Inflammatory macrophage (primary cell): ENCODE measurements at regions not wholly inside any gene's neighbourhood (a gene's known extent, or its start where the extent isn't known, plus 50 kb on each side); places are given as distances from the start of the nearest gene placed in this dataset.
"Not testable (repeated sequence)": the region's sequence is repeated elsewhere in the genome, so short reads cannot be mapped to it uniquely, and the experiment has no call there.

Experiments used
- DNase-seq, 2 donors: peaks; one replicate each; pipeline ENCODE4 v3.0.0-alpha.2; 2020 to 2022

- no peak for DNase-seq
These were observed 245.3 kb downstream of the PARN start for GRCh38 chr16:14384745-14385144.

DNA sequence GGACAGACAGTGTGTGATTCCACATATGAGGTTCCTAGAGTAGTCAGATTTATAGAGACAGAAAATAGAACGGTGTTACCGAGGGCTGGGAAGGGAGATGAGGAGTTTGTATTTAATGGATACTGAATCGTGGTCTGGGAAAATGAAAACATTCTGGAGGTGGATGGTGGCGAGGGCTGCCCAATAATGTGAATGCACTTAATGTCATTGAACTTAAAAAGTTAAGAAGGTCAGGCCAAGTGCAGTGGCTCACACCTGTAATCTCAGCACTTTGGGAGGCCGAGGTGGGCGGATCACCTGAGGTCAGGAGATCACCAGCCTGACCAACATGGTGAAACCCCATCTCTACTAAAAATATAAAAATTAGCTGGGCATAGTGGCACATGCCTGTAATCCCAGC, 246.2 kb downstream of the PARN start:
- DNase-seq: not testable (repeated sequence)

GRCh38 chr16:14378689-14379467, 251.2 kb downstream of the PARN start:
- no peak for DNase-seq

GRCh38 chr16:14378131-14378551, 251.9 kb downstream of the PARN start:
- no peak for DNase-seq

GRCh38 chr16:14377326-14377725, 252.7 kb downstream of the PARN start:
- no peak for DNase-seq

DNA sequence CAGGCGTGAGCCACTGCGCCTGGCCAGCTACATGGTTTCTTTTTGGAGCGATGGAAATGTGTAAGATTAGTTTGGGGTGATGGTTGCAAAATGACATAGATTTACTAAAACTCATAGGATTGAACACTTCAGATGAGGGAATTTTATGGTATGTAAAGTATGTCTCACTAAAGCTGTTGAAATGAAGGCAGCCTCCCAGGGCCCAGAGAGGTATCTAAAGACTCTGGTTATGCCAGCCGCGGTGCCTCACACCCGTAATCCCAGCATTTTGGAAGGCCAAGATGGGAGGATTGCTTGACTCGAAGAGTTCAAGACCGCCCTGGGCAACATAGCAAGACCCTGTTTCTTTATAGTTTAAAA, 254.9 kb downstream of the PARN start:
- no peak for DNase-seq

DNA sequence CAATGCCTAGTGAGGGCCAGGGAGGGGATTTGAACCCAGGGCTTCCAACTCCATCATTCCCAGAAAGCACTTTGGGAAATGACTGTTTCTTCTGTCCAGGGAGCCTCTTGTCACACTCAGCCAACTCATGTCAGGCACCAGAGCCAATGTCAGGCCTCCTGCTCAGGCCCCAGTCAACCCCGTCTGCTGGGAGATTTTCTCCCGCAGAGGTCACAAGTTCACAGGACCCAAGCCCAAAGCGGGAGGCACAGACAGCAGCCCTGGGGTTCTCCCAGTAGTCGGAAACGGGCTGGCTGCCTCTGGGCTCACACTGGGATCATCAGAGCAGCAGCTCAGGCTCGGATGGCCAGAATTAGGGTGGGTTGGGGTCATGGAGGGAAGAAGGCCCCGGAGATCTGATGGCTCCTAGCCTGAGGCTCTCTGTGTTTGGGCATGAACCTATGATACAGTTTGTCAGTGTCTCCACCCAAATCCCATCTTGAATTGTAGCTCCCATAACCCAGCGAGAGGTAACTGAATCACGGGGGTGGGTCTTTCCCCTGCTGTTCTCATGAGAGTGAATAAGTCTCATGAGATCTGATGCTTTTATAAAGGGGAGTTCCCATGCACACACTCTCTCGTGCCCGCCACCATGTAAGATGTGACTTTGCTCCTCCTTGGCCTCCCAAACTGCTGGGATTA, 255.5 kb downstream of the PARN start:
- no peak for DNase-seq

- DNase-seq: no peak
These were observed 256.2 kb downstream of the PARN start for GRCh38 chr16:14373896-14374295.

- DNase-seq: no peak
These were observed 256.7 kb downstream of the PARN start for GRCh38 chr16:14373406-14373805.

DNA sequence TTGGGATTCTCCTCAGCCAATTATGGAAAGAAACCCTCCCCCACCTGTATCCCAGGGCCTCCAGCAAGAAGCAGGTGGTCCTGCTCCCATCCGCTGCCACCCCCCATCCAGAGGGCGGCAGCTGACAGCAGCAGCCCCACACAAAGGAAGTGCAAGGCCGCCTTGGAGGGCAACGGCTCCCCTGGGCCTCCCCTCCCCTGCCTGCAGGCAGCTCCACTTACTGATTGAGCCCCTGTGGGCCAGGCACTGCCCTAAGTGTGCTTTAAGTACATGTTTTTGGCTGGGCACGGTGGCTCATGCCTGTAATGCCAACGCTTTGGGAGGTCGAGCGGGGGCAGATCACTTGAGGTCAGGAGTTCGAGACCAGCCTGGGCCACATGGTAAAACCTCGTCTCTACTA, 257.6 kb downstream of the PARN start:
- DNase-seq: no peak

GRCh38 chr16:14371778-14372431, 258.2 kb downstream of the PARN start:
- no peak for DNase-seq

DNA sequence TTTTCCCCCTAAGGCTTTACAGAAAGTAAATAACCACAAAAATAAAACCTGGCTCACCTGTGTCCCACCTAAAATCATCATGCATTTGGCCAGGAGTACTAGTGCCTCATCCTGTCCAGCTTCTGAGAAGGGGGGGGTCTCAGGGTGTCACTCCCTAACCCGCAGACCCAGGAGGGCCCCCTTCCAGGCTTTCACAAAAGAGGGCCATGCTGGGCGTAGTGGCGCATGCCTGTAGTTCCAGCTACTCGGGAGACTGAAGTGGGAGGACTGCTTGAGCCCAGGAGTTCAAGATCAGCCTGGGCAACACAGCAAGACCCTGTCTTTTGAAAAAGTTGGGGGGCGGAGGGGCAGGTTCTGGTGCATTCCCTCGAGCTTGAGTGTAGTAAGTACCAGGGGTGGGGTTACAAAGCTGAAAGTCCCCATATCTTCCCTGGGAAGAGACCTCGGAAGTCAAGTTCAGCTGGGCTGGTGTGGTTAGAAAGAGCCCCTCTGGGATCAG, 259.3 kb downstream of the PARN start:
- DNase-seq: no peak

DNA sequence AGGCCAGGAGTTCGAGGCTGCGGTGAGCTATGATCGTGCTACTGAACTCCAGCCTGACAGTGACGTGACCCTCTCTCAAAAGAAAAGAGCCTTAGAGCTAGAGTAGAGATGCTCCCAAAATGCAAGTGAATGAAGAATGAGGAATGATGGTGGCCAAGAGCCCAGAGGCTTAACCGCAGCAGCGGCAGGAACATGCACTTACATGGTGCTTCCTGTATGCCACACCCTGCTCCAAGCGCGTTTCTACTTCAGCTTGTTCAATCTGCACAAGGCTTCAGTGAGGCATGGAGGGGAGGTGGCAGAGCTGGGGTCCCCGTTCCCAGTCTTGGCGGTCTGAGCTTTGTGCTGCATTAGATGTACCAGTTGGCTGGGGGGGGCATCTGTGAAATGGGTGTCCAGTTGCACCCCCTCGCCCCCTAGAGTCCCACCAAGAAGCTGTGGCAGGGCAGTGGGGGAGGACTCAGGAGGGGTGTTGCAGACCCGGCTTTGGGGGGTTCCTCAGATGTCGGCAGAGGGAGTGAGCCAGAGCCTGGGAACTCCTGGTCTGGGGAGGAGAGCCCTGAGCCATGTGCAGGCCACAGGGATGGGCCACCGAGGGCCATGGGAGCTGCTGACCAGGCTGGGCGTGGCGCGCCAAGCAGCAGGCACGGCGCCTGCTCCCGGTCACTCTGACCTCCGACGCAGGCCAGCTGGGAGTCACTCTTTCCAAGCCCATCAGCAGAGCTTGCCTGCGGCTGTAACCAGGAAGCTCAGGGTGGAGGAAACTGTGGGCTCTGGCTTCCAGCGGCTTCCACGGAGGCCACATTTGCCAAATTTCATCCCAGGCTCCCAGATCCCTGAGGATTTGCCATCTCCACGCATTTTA, 260.1 kb downstream of the PARN start:
- no peak for DNase-seq

DNA sequence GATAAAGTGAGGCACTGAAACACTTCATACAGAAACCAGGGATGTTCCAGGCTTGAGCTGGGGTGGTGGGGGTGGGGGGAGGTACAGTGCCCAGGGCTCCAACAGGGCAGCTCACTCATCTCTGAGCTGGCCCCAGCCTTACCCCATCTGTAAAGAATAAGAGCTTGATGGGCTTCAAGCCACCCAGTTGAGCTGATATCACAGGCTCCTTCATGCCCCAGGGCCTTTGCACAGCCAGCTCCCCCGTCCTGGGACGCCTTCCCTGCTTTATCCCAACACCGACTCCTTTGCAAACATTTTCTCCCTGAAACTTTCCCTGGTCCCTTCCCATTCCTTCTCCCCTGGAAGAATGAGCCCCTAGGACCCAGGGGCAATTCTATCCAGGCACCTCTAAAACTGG, 261.7 kb downstream of the PARN start:
- DNase-seq: no peak

DNA sequence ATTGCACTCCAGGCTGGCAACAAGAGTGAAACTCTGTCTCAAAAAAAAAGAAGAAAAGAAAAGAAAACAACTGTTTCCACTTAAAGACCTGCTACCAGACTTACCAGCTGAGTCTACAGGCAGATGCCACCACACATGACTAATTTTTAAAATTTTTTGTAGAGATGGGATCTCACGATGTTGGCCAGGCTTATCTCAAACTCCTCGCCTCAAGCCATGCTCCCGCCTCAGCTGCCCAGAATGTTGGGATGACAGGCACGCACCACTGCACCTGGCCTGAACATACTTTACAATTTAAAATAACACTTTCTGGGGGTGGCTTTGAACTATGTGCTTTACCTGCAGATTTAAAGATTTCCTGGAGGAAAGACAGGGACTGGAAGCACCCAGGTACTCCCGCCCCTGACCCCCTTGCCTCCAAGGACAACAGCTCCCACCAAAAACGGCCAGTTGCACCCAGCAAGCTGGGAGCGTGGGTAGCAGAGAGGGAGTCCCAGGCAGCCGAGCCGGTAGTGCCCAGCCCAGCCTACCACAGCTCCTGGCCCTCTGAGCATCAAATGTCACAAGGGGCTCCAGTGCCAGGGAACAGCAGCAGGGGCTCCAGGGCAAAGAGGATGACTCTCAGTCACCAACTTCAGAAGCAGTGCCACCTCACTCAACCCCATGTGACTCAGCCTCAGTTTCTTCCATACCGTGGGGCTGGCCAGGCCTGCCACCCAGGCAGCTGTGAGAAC, 262.9 kb downstream of the PARN start:
- DNase-seq: no peak

DNA sequence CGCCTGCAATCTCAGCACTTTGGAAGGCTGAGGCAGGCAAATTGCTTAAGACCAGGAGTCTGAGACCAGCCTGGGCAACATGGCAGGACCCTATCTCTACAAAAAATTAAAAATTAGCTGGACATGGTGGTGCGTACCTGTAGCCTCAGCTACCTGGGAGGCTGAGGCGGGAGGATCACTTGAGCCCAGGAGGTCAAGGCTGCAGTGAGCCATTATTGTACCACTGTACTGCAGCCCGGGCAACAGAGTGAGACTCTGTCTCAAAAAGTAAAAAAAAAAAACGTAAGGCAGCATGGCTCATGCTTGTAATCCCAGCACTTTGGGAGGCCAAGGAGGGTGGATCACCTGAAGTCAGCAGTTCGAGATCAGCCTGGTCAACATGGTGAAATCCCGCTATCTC, 263.6 kb downstream of the PARN start:
- no peak for DNase-seq

- no peak for DNase-seq
These were observed 264.7 kb downstream of the PARN start for GRCh38 chr16:14365200-14365851.

- no peak for DNase-seq
These were observed 265.5 kb downstream of the PARN start for GRCh38 chr16:14364386-14365199.

GRCh38 chr16:14364112-14364385, 266.0 kb downstream of the PARN start:
- no peak for DNase-seq

GRCh38 chr16:14362774-14363371, 267.2 kb downstream of the PARN start:
- no peak for DNase-seq
